ENCODE measurements at regions not wholly inside any gene's neighbourhood (a gene's known extent, or its start where the extent isn't known, plus 50 kb on each side); places are given as distances from the start of the nearest gene placed in this dataset.

DNA sequence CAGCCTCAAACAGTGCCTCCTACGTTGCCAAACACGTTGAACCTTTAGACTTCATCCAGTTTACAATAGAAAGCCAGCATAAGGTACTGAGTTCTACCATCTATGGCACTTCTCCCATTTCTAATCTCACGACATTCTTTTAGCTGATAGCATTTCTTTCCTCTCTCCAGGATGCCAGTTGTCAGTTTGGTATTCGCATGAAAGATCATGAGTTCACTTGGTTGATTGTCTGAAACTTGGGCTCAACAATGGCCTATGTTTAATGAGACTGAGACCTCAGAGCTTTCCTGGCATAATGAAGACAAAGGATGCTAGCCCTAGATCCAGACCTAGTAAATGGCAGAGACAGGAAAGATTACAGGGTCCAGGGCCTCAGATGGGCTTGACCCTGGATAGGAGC is 69.2 kb upstream of the SPRY1 start:
- TF ChIP-seq, protein P1, sequence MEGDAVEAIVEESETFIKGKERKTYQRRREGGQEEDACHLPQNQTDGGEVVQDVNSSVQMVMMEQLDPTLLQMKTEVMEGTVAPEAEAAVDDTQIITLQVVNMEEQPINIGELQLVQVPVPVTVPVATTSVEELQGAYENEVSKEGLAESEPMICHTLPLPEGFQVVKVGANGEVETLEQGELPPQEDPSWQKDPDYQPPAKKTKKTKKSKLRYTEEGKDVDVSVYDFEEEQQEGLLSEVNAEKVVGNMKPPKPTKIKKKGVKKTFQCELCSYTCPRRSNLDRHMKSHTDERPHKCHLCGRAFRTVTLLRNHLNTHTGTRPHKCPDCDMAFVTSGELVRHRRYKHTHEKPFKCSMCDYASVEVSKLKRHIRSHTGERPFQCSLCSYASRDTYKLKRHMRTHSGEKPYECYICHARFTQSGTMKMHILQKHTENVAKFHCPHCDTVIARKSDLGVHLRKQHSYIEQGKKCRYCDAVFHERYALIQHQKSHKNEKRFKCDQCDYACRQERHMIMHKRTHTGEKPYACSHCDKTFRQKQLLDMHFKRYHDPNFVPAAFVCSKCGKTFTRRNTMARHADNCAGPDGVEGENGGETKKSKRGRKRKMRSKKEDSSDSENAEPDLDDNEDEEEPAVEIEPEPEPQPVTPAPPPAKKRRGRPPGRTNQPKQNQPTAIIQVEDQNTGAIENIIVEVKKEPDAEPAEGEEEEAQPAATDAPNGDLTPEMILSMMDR (IDR thresholded peaks at IDR 0.05; ENCODE audit: insufficient read depth, low read depth, low read length) = no peak
- TF ChIP-seq EZH2 (IDR thresholded peaks at IDR 0.05; ENCODE audit: insufficient read depth, low read length) = no peak

Data from astrocyte (in vitro differentiated cells and primary cell).